Naive thymus-derived CD8-positive, alpha-beta T cell (primary cell): ENCODE measurements at regions not wholly inside any gene's neighbourhood (a gene's known extent, or its start where the extent isn't known, plus 50 kb on each side); places are given as distances from the start of the nearest gene placed in this dataset.

ENCODE experiments used
- ATAC-seq, 2 donors: fragments of 150-1000 bp; cut with Tn5 transposase in 1 of 2; sonication (Bioruptor Pico), chemical (Tn5 transposase) in 1 of 2; 1 replicate in 1 of 2; 2 replicates in 1 of 2; pipeline ENCODE4 v1.10.0; 2021; ENCODE audit warnings: mild to moderate bottlenecking in 2 of 2, moderate library complexity in 2 of 2
- POLR2A ChIA-PET: fragments of 350-600 bp; sonication (Branson Sonifier 250); formaldehyde crosslinking; loops from one replicate; lab custom pipeline; 2021; ENCODE audit warnings: antibody characterized with exemption; lab: Charles Lee
- DNase-seq, 10 donors: peaks; one replicate each; pipeline versions ENCODE4 v3.0.0 to v3.0.0-alpha.2; 2020 to 2022
- H3K27ac Mint-ChIP-seq, 10 donors: one replicate each; pipeline ENCODE4 v1.8.0; 2020 to 2022; ENCODE audit warnings: mild to moderate bottlenecking in 10 of 10, mixed read lengths in 10 of 10, moderate library complexity in 4 of 10, inconsistent platforms in 1 of 10
- H3K27me3 Mint-ChIP-seq, 5 donors: one replicate each; pipeline ENCODE4 v1.8.0; 2021 to 2022; ENCODE audit warnings: mixed read lengths in 5 of 5
- H3K36me3 Mint-ChIP-seq, 3 donors: one replicate each; pipeline ENCODE4 v1.8.0; 2020 to 2022; ENCODE audit warnings: mixed read lengths in 3 of 3, mild to moderate bottlenecking in 2 of 3, inconsistent platforms in 1 of 3
- H3K4me1 Mint-ChIP-seq, 4 donors: one replicate each; pipeline ENCODE4 v1.8.0; 2021 to 2022; ENCODE audit warnings: mixed read lengths in 4 of 4
- H3K4me3 Mint-ChIP-seq, 10 donors: one replicate each; pipeline ENCODE4 v1.8.0; 2020 to 2022; ENCODE audit warnings: mild to moderate bottlenecking in 10 of 10, mixed read lengths in 10 of 10, moderate library complexity in 6 of 10, inconsistent platforms in 1 of 10
- H3K9me3 Mint-ChIP-seq, 9 donors: one replicate each; pipeline ENCODE4 v1.8.0; 2020 to 2022; ENCODE audit warnings: mixed read lengths in 9 of 9, mild to moderate bottlenecking in 3 of 9, inconsistent platforms in 1 of 9, moderate library complexity in 1 of 9

- H3K4me1 Mint-ChIP-seq, result no peaks in the 10 kb centered on the region
- POLR2A ChIA-PET, result no interaction called here
- H3K27me3 Mint-ChIP-seq, result no peaks in the 10 kb centered on the region
- H3K36me3 Mint-ChIP-seq, result no peaks in the 10 kb centered on the region
- ATAC-seq, result no peak
- H3K4me3 Mint-ChIP-seq, result no peak overlapping the region
- no peak overlapping the region for H3K27ac Mint-ChIP-seq
- peaks cover 0 to 8% (median under 1%) of the 10 kb centered on the region in 9 donors for H3K9me3 Mint-ChIP-seq
- DNase-seq, result no peak
These were observed 865.2 kb upstream of the GHITM start for GRCh38 chr10:83274088-83274487.

DNA sequence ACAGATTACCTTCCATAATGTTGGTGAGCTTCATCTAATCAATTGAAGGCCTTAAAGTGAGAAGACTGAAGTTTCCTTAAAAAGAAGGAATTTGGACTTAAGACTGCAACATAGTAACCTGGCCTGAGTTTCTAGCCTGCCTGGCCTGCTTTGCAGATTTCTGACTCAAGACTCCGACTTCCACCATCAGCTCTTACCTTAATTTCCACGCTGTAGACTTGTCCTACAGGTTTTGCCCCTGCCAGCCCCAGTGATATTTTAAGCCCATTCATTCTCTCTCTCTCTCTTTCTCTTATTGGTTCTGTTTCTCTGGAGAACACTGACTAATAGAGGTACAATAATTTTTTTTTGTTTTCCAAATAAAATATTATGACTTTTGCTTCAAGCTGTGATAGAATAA, 862.3 kb upstream of the GHITM start:
- ATAC-seq, result no peak
- no peak overlapping the region for H3K4me3 Mint-ChIP-seq

GRCh38 chr10:83283151-83283550, 856.2 kb upstream of the GHITM start:
- H3K27me3 Mint-ChIP-seq, result no peaks in the 10 kb centered on the region
- H3K27ac Mint-ChIP-seq, result no peak overlapping the region
- POLR2A ChIA-PET, result no interaction called here
- H3K4me1 Mint-ChIP-seq, result no peaks in the 10 kb centered on the region
- ATAC-seq (no peak), DNase-seq (no peak)
- no peak overlapping the region for H3K4me3 Mint-ChIP-seq
- no peaks in the 10 kb centered on the region for H3K36me3 Mint-ChIP-seq
- H3K9me3 Mint-ChIP-seq, result peaks cover 0 to 18% (median 7%) of the 10 kb centered on the region in 9 donors

More for the DNA sequence above, 862.3 kb upstream of the GHITM start:
- Mint-ChIP-seq H3K4me1 (no peaks in the 10 kb centered on the region), H3K9me3 (peaks cover 0 to 6% (median 2%) of the 10 kb centered on the region in 9 donors), H3K27ac (no peak overlapping the region), H3K27me3 (no peaks in the 10 kb centered on the region), H3K36me3 (no peaks in the 10 kb centered on the region)
- POLR2A ChIA-PET, result no interaction called here
- no peak for DNase-seq

- Mint-ChIP-seq H3K27ac (no peak overlapping the region), H3K9me3 (peaks cover 3 to 18% (median 9%) of the 10 kb centered on the region in 9 donors), H3K4me3 (no peak overlapping the region), H3K4me1 (no peaks in the 10 kb centered on the region), H3K27me3 (no peaks in the 10 kb centered on the region), H3K36me3 (no peaks in the 10 kb centered on the region)
- ATAC-seq (no peak), DNase-seq (no peak)
- POLR2A ChIA-PET, result no interaction called here
These were observed 851.9 kb upstream of the GHITM start for GRCh38 chr10:83287374-83287773.

DNA sequence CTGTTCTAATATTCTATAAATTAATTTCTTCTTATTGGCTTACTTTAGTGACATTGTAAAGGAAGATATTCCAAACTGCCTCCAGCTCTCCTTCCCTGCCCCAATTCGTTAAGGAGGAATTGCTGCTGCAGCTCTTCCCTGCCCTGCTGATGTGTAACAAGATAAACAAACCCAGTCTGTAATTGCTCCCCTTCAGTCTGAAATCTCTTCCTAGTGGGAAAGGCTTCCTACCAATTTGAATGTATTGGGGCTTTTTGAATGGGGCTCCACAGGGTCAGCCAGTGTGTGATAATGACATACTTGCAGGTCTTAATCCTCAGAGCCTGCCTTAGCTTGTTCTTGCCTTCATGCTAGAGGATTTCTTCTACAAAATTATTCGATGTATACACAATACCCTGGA, 849.9 kb upstream of the GHITM start:
- DNase-seq, result no peak
- Mint-ChIP-seq H3K36me3 (no peaks in the 10 kb centered on the region), H3K9me3 (peaks cover 0 to 28% (median 16%) of the 10 kb centered on the region in 9 donors), H3K27me3 (no peaks in the 10 kb centered on the region), H3K4me1 (no peaks in the 10 kb centered on the region), H3K4me3 (no peak overlapping the region), H3K27ac (no peak overlapping the region)
- ATAC-seq, result no peak
- POLR2A ChIA-PET, result no interaction called here

- no peak for ATAC-seq
- Mint-ChIP-seq H3K4me1 (no peaks in the 10 kb centered on the region), H3K27me3 (no peaks in the 10 kb centered on the region), H3K36me3 (no peaks in the 10 kb centered on the region), H3K27ac (no peak overlapping the region), H3K9me3 (peaks cover 0 to 29% (median 20%) of the 10 kb centered on the region in 9 donors), H3K4me3 (no peak overlapping the region)
- POLR2A ChIA-PET, result no interaction called here
- DNase-seq, result no peak
These were observed 849.4 kb upstream of the GHITM start for GRCh38 chr10:83289948-83290347.

GRCh38 chr10:83301732-83302131, 837.6 kb upstream of the GHITM start:
- Mint-ChIP-seq H3K4me1 (no peaks in the 10 kb centered on the region), H3K27ac (no peak overlapping the region), H3K9me3 (peaks cover 0 to 8% (median 3%) of the 10 kb centered on the region in 9 donors), H3K4me3 (no peak overlapping the region), H3K36me3 (no peaks in the 10 kb centered on the region), H3K27me3 (no peaks in the 10 kb centered on the region)
- no peak for DNase-seq
- POLR2A ChIA-PET, result no interaction called here
- no peak for ATAC-seq

- DNase-seq (no peak), ATAC-seq (no peak)
- no peak overlapping the region for H3K27ac Mint-ChIP-seq
- POLR2A ChIA-PET, result no interaction called here
- H3K4me1 Mint-ChIP-seq, result no peaks in the 10 kb centered on the region
- no peaks in the 10 kb centered on the region for H3K36me3 Mint-ChIP-seq
- no peaks in the 10 kb centered on the region for H3K27me3 Mint-ChIP-seq
- no peak overlapping the region for H3K4me3 Mint-ChIP-seq
- peaks cover 0 to 7% (median 2%) of the 10 kb centered on the region in 9 donors for H3K9me3 Mint-ChIP-seq
These were observed 836.7 kb upstream of the GHITM start for GRCh38 chr10:83302623-83303022.

DNA sequence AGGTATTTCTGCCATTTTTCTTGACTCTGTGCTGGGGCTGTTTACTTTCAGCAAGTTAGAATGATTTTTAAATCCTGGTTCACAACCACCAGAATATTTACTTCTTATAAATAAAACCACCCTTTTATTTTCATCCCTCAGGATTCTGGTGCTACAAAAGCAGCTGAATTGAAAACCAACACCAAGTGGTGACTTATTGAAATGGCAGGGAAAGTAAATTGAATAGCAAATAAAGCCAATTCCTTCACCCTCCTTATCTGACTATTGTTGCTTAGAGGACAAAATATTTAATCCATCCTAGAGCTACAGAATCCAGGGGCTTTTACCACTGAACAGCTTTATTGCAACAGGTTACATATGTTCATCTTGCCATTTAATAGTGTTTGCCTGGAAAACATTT, 828.6 kb upstream of the GHITM start:
- no peak overlapping the region for H3K27ac Mint-ChIP-seq
- no peaks in the 10 kb centered on the region for H3K27me3 Mint-ChIP-seq
- DNase-seq (no peak), ATAC-seq (no peak)
- peaks cover 0 to 1% (median 0%) of the 10 kb centered on the region in 4 donors for H3K4me1 Mint-ChIP-seq
- H3K9me3 Mint-ChIP-seq, result peaks cover 4 to 17% (median 9%) of the 10 kb centered on the region in 9 donors
- POLR2A ChIA-PET, result no interaction called here
- no peaks in the 10 kb centered on the region for H3K36me3 Mint-ChIP-seq
- H3K4me3 Mint-ChIP-seq, result no peak overlapping the region

GRCh38 chr10:83312570-83312969, 826.7 kb upstream of the GHITM start:
- ATAC-seq (no peak), DNase-seq (no peak)
- H3K9me3 Mint-ChIP-seq, result peaks cover 3 to 26% (median 13%) of the 10 kb centered on the region in 9 donors
- peaks cover 0 to 1% (median 0%) of the 10 kb centered on the region in 4 donors for H3K4me1 Mint-ChIP-seq
- no peak overlapping the region for H3K4me3 Mint-ChIP-seq
- POLR2A ChIA-PET, result no interaction called here
- H3K36me3 Mint-ChIP-seq, result no peaks in the 10 kb centered on the region
- H3K27me3 Mint-ChIP-seq, result no peaks in the 10 kb centered on the region
- no peak overlapping the region for H3K27ac Mint-ChIP-seq

- Mint-ChIP-seq H3K4me1 (no peaks in the 10 kb centered on the region), H3K4me3 (no peak overlapping the region), H3K36me3 (no peaks in the 10 kb centered on the region), H3K27me3 (no peaks in the 10 kb centered on the region), H3K27ac (no peak overlapping the region), H3K9me3 (peaks cover 2 to 20% (median 8%) of the 10 kb centered on the region in 9 donors)
- DNase-seq (no peak), ATAC-seq (no peak)
- POLR2A ChIA-PET, result no interaction called here
These were observed 806.6 kb upstream of the GHITM start for GRCh38 chr10:83332690-83333089.

- DNase-seq (no peak), ATAC-seq (no peak)
- POLR2A ChIA-PET, result no interaction called here
- Mint-ChIP-seq H3K27me3 (no peaks in the 10 kb centered on the region), H3K36me3 (no peaks in the 10 kb centered on the region), H3K4me3 (no peak overlapping the region), H3K4me1 (no peaks in the 10 kb centered on the region), H3K9me3 (peaks cover 5 to 26% (median 10%) of the 10 kb centered on the region in 9 donors), H3K27ac (no peak overlapping the region)
These were observed 805.7 kb upstream of the GHITM start for GRCh38 chr10:83333566-83333965.

DNA sequence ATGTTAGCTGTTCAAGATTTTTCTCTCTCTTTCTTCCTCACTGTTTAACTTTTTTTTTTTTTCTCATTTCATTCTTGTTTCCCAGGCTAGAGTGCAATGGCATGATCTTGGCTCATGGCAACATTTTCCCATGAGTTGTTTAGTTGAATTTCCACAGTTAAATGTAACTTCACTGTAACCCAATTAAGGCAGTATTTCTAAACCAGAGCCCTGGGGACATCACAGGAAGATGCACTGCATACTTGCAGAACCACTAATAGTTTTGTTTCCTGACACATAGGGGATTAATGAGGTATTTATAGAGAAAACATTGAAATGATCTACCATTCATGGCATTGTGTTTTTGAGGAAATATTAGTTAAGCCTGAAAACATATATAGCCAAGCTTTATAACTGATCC, 795.6 kb upstream of the GHITM start:
- Mint-ChIP-seq H3K27ac (no peak overlapping the region), H3K9me3 (peaks cover 7 to 41% (median 18%) of the 10 kb centered on the region in 9 donors), H3K27me3 (no peaks in the 10 kb centered on the region), H3K36me3 (no peaks in the 10 kb centered on the region), H3K4me3 (no peak overlapping the region), H3K4me1 (no peaks in the 10 kb centered on the region)
- ATAC-seq (no peak), DNase-seq (no peak)
- POLR2A ChIA-PET, result no interaction called here

DNA sequence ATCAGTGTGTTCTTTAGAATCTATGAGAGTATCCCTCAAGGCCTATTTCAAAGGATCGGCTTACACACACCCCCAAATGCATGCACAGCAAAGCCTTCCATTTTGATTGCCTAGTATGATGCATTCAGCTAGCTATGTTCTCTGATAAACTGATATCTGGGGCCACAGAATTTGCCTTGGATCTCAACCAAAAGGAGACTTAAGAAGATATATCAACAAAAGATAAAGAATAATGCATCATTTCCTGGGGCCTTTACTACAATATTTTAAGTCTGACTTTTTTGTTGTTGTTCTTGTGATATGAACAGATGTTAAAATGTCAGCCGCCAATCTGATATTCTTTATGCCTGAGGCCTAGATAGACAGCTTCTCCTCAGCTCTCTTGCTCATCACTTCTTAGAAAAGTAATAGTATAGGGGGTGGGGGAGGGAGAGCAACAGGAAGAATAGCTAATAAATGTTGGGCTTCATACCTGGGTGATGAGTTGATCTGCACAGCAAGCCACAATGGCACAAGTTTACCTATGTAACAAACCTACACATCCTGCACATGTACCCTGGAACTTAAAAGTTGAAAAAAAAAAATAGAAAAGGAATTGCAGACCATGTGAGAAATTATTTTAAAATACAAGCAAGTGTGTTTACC, 792.9 kb upstream of the GHITM start:
- Mint-ChIP-seq H3K4me3 (no peak overlapping the region), H3K27ac (no peak overlapping the region), H3K9me3 (peaks cover 4 to 27% (median 12%) of the 10 kb centered on the region in 9 donors), H3K27me3 (no peaks in the 10 kb centered on the region), H3K4me1 (no peaks in the 10 kb centered on the region), H3K36me3 (no peaks in the 10 kb centered on the region)
- no peak for ATAC-seq
- POLR2A ChIA-PET, result no interaction called here
- DNase-seq, result no peak
